HEK293T (cell line): ENCODE measurements at regions not wholly inside any gene's neighbourhood (a gene's known extent, or its start where the extent isn't known, plus 50 kb on each side); places are given as distances from the start of the nearest gene placed in this dataset.
"Not testable (repeated sequence)": the region's sequence is repeated elsewhere in the genome, so short reads cannot be mapped to it uniquely, and the experiment has no call there.

Source experiments
- ARNT ChIP-seq: fragments of 450-650 bp; IDR thresholded peaks from 2 replicates; pipeline ENCODE4 v1.6.1; 2017; ENCODE audit warnings: mild to moderate bottlenecking
- BHLHE40 ChIP-seq: fragments of 450-650 bp; IDR thresholded peaks from 2 replicates; pipeline ENCODE4 v1.6.1; 2016; ENCODE audit warnings: mild to moderate bottlenecking, moderate library complexity, borderline replicate concordance
- CTBP1 ChIP-seq: fragments of 450-650 bp; IDR thresholded peaks from 2 replicates; pipeline ENCODE4 v1.6.1; 2016; ENCODE audit warnings: borderline replicate concordance
- ELF4 ChIP-seq: fragments of 450-650 bp; IDR thresholded peaks from 2 replicates; pipeline ENCODE4 v1.6.1; 2017; ENCODE audit warnings: antibody characterized with exemption
- FOXM1 ChIP-seq: fragments of 450-650 bp; IDR thresholded peaks from 2 replicates; pipeline ENCODE4 v1.6.1; 2017; ENCODE audit warnings: mild to moderate bottlenecking, borderline replicate concordance
- L3MBTL2 ChIP-seq: fragments of 450-650 bp; conservative IDR thresholded peaks from 2 replicates; pipeline ENCODE4 v1.6.1; 2016; ENCODE audit warnings: mild to moderate bottlenecking
- NFRKB ChIP-seq: fragments of 450-650 bp; IDR thresholded peaks from 2 replicates; pipeline ENCODE4 v1.6.1; 2016; ENCODE audit warnings: mild to moderate bottlenecking, moderate library complexity
- SP1 ChIP-seq: fragments of 450-650 bp; IDR thresholded peaks from 2 replicates; pipeline ENCODE4 v1.6.1; 2017
- TARDBP ChIP-seq: fragments of 450-650 bp; IDR thresholded peaks from 2 replicates; pipeline ENCODE4 v1.6.1; 2016
- ZNF384 ChIP-seq: fragments of 450-650 bp; IDR thresholded peaks from 2 replicates; pipeline ENCODE4 v1.6.1; 2016

DNA sequence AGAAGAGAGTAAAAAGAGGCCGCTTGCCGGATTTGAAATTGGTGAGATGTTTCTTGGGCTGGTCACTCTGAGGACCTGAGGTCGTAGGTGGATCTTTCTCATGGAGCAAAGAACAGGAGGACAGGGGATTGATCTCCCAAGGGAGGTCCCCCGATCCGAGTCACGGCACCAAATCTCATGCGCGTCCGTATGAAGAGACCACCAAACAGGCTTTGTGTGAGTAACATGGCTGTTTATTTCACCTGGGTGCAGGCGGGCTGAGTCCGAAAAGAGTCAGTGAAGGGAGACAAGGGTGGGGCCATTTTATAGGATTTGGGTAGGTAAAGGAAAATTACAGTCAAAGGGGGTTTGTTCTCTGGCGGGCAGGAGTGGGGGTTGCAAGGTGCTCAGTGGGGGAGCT, 803.6 kb upstream of the ID2 start:
- TF ChIP-seq ARNT, SP1, ELF4, FOXM1, L3MBTL2, BHLHE40, ZNF384, TARDBP, NFRKB, CTBP1: not testable (repeated sequence)
